ENCODE measurements at regions not wholly inside any gene's neighbourhood (a gene's known extent, or its start where the extent isn't known, plus 50 kb on each side); places are given as distances from the start of the nearest gene placed in this dataset.
"Not testable (repeated sequence)": the region's sequence is repeated elsewhere in the genome, so short reads cannot be mapped to it uniquely, and the experiment has no call there.

- peak; percentile 52 for DNase-seq (ENCODE audit: low read depth)
Observed at GRCh38 chr1:148679050-148679786, 69.4 kb upstream of the NUDT4B start.

GRCh38 chr1:148679787-148680326 lies 68.7 kb upstream of the NUDT4B start:
- not testable (repeated sequence) for DNase-seq (ENCODE audit: low read depth)

- DNase-seq (ENCODE audit: low read depth): not testable (repeated sequence)
Observed at GRCh38 chr1:148686735-148687134, 61.8 kb upstream of the NUDT4B start.

GRCh38 chr1:148687376-148687775 lies 61.2 kb upstream of the NUDT4B start:
- not testable (repeated sequence) for DNase-seq (ENCODE audit: low read depth)

All from fibroblast of gingiva (primary cell).